SK-N-SH (cell line): ENCODE measurements at regions not wholly inside any gene's neighbourhood (a gene's known extent, or its start where the extent isn't known, plus 50 kb on each side); places are given as distances from the start of the nearest gene placed in this dataset.
"Not testable (repeated sequence)": the region's sequence is repeated elsewhere in the genome, so short reads cannot be mapped to it uniquely, and the experiment has no call there.

ENCODE experiments used
- CTCF ChIP-seq: fragments of 200-600 bp; sonication (generic); IDR thresholded peaks from 2 replicates; pipeline ENCODE4 v1.6.1; 2017; ENCODE audit warnings: antibody characterized with exemption, mild to moderate bottlenecking, moderate library complexity
- NFIC ChIP-seq: IDR thresholded peaks from 2 replicates; pipeline ENCODE4 v1.4.0; 2012; ENCODE audit warnings: borderline replicate concordance
- TCF12 ChIP-seq: IDR thresholded peaks from 2 replicates; pipeline ENCODE4 v1.4.0; 2012
- YY1 ChIP-seq: IDR thresholded peaks from 2 replicates; pipeline ENCODE4 v1.4.0; 2012; ENCODE audit warnings: low read depth, mild to moderate bottlenecking

- TF ChIP-seq NFIC, CTCF, YY1, TCF12: not testable (repeated sequence)
Observed at GRCh38 chr3:115213052-115213451, 66.0 kb upstream of the ZBTB20 start.
